OCI-LY3 (cell line): ENCODE measurements at regions not wholly inside any gene's neighbourhood (a gene's known extent, or its start where the extent isn't known, plus 50 kb on each side); places are given as distances from the start of the nearest gene placed in this dataset.

Experiments used
- CTCF ChIP-seq: fragments of 200-600, 300-600 bp; sonication (generic); IDR thresholded peaks from 2 replicates; pipeline ENCODE4 v1.5.1; 2014; ENCODE audit warnings: antibody characterized with exemption, low read length, low read depth
- EZH2phosphoT487 ChIP-seq: fragments of 200-600 bp; shearing (Covaris generic); IDR thresholded peaks from 2 replicates; pipeline ENCODE4 v1.6.1; 2018; ENCODE audit warnings: antibody characterized with exemption, mixed run types, low read depth

GRCh38 chr12:66733321-66733720, 54.4 kb upstream of the GRIP1 start:
- TF ChIP-seq CTCF (no peak), EZH2phosphoT487 (no peak)
